ENCODE measurements at regions not wholly inside any gene's neighbourhood (a gene's known extent, or its start where the extent isn't known, plus 50 kb on each side); places are given as distances from the start of the nearest gene placed in this dataset.

DNA sequence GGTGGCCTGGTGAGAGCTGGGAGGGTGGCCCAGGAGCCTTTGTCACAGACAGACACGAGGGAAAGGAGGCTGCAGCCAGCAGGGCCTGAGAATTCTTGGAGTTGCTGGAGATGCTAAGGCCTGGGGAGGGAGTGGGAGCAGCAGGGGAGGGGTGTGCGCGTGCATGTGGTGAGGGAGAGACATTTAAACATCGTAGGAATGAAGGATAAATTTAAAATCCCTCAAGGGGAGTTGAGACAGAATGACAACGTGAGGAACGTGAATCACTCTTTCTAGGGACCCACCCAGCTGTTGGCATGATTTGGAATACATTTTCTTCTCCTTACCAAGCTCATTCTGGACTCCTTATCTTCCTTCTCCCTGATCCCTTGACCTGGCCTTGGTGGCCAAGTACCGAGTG lies 73.3 kb upstream of the CACNA1E start:
- Histone ChIP-seq H3K4me1 (ENCODE audit: control insufficient read depth, insufficient read depth, low read length) (no peaks in the 10 kb centered on the region), H3K4ac (ENCODE audit: low read depth, low read length) (no peak overlapping the region), H4K91ac (ENCODE audit: insufficient read depth, low read depth, low read length) (no peak overlapping the region), H3K9me3 (ENCODE audit: control insufficient read depth, insufficient read depth, low read length) (no peaks in the 10 kb centered on the region), H3K9ac (ENCODE audit: low read depth, low read length) (no peak overlapping the region), H4K8ac (ENCODE audit: low read depth in 2 of 2, low read length in 2 of 2) (no peak overlapping the region), H2AK9ac (replicated peaks; ENCODE audit: low read depth, low read length, poor library complexity) (no peak overlapping the region), H3K23ac (ENCODE audit: low read depth, low read length) (no peak overlapping the region), H4K5ac (ENCODE audit: low read depth, low read length) (no peak overlapping the region), H3K4me3 (ENCODE audit: insufficient read depth, low read depth, low read length) (no peak overlapping the region), H2BK5ac (ENCODE audit: low read depth, low read length, poor library complexity, severe bottlenecking) (no peak overlapping the region), H4K20me1 (ENCODE audit: insufficient read depth, low read length) (no peaks in the 10 kb centered on the region), H3K4me2 (ENCODE audit: low read depth, low read length) (no peak overlapping the region), H2BK20ac (ENCODE audit: low read depth, low read length) (no peak overlapping the region), H3K27ac (ENCODE audit: insufficient read depth, low read length) (no peak overlapping the region), H2AFZ (replicated peaks; ENCODE audit: low read length, poor library complexity) (no peak overlapping the region), H2AK5ac (ENCODE audit: low read depth, low read length) (no peak overlapping the region), H2BK120ac (ENCODE audit: low read depth, low read length) (no peak overlapping the region), H3K56ac (ENCODE audit: extremely low read depth, insufficient read depth, low read length) (no peak overlapping the region), H3K18ac (ENCODE audit: low read depth, low read length) (no peak overlapping the region), H3K14ac (replicated peaks; ENCODE audit: low read depth, low read length) (no peak overlapping the region), H2BK15ac (ENCODE audit: low read depth, low read length) (no peak overlapping the region), H3K9me1 (ENCODE audit: insufficient read depth, low read length) (no peaks in the 10 kb centered on the region), H3K79me1 (ENCODE audit: low read depth in 1 of 2, low read length in 2 of 2) (no peaks in the 10 kb centered on the region), H3K36me3 (ENCODE audit: control insufficient read depth, insufficient read depth, low read length) (no peaks in the 10 kb centered on the region), H3K27me3 (ENCODE audit: control insufficient read depth, insufficient read depth, low read length) (no peaks in the 10 kb centered on the region)
- ChIA-PET POLR2A (ENCODE audit: unreplicated experiment) (no interaction called here), CTCF (no interaction called here)
- WGBS, 2 experiments (ENCODE audit: extremely low coverage in 2 of 2, insufficient read length in 1 of 2), result 0% methylated on average over 1 of the region's 7 CpGs; no CpG with 5 or more reads in 1 of the 2 experiments
- TF ChIP-seq FOS (IDR thresholded peaks at IDR 0.05; ENCODE audit: low read depth, low read length), result no peak
- no peak for TF ChIP-seq RFX5 (IDR thresholded peaks at IDR 0.05; ENCODE audit: low read depth, low read length)
- TF ChIP-seq CHD1 (IDR thresholded peaks at IDR 0.05; ENCODE audit: low read depth, low read length), result no peak
- TF ChIP-seq RAD21 (IDR thresholded peaks at IDR 0.05; ENCODE audit: low read length), result no peak
- TF ChIP-seq, protein P1, sequence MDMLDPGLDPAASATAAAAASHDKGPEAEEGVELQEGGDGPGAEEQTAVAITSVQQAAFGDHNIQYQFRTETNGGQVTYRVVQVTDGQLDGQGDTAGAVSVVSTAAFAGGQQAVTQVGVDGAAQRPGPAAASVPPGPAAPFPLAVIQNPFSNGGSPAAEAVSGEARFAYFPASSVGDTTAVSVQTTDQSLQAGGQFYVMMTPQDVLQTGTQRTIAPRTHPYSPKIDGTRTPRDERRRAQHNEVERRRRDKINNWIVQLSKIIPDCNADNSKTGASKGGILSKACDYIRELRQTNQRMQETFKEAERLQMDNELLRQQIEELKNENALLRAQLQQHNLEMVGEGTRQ (IDR thresholded peaks at IDR 0.05; ENCODE audit: low read depth, low read length), result no peak
- TF ChIP-seq POLR2A (IDR thresholded peaks at IDR 0.05; ENCODE audit: low read depth, low read length), result no peak
- TF ChIP-seq, protein P2, sequence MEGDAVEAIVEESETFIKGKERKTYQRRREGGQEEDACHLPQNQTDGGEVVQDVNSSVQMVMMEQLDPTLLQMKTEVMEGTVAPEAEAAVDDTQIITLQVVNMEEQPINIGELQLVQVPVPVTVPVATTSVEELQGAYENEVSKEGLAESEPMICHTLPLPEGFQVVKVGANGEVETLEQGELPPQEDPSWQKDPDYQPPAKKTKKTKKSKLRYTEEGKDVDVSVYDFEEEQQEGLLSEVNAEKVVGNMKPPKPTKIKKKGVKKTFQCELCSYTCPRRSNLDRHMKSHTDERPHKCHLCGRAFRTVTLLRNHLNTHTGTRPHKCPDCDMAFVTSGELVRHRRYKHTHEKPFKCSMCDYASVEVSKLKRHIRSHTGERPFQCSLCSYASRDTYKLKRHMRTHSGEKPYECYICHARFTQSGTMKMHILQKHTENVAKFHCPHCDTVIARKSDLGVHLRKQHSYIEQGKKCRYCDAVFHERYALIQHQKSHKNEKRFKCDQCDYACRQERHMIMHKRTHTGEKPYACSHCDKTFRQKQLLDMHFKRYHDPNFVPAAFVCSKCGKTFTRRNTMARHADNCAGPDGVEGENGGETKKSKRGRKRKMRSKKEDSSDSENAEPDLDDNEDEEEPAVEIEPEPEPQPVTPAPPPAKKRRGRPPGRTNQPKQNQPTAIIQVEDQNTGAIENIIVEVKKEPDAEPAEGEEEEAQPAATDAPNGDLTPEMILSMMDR (conservative IDR thresholded peaks at IDR 0.05; ENCODE audit: low read depth, low read length), result no peak
- no peak for TF ChIP-seq MAFK (IDR thresholded peaks at IDR 0.05; ENCODE audit: low read depth, low read length)
- TF ChIP-seq, protein P3, sequence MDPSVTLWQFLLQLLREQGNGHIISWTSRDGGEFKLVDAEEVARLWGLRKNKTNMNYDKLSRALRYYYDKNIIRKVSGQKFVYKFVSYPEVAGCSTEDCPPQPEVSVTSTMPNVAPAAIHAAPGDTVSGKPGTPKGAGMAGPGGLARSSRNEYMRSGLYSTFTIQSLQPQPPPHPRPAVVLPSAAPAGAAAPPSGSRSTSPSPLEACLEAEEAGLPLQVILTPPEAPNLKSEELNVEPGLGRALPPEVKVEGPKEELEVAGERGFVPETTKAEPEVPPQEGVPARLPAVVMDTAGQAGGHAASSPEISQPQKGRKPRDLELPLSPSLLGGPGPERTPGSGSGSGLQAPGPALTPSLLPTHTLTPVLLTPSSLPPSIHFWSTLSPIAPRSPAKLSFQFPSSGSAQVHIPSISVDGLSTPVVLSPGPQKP (IDR thresholded peaks at IDR 0.05; ENCODE audit: borderline replicate concordance, low read depth, low read length), result no peak
- TF ChIP-seq CEBPB (IDR thresholded peaks at IDR 0.05; ENCODE audit: low read depth, low read length), result no peak
- no peak for TF ChIP-seq MXI1 (IDR thresholded peaks at IDR 0.05; ENCODE audit: borderline replicate concordance, low read depth, low read length)
- TF ChIP-seq RCOR1 (IDR thresholded peaks at IDR 0.05; ENCODE audit: insufficient replicate concordance, low read length), result no peak
- TF ChIP-seq BHLHE40 (IDR thresholded peaks at IDR 0.05; ENCODE audit: low read depth, low read length), result no peak
- TF ChIP-seq NFE2L2 (IDR thresholded peaks at IDR 0.05; ENCODE audit: low read depth, low read length), result no peak
- TF ChIP-seq SMC3 (IDR thresholded peaks at IDR 0.05; ENCODE audit: low read depth, low read length), result no peak
- no peak for TF ChIP-seq MAZ (IDR thresholded peaks at IDR 0.05; ENCODE audit: borderline replicate concordance, low read depth, low read length)
- BruUV-seq (replicated peaks), result no TSS peak
- no peak for DNase-seq
- dilution Hi-C loops (cut with HindIII; ENCODE audit: low sequenced_read_pairs, unreplicated experiment), result loop anchor here (25.0 kb wide), 1 partner anchor 198 kb away; no protein-coding TSS in a partner anchor
- intact Hi-C loops (cut with micrococcal nuclease), result no loop called here
- ATAC-seq (ENCODE audit: low read depth), result no peak
- in situ Hi-C loops (cut with MboI; ENCODE audit: low sequenced_read_pairs), result no loop called here

All from IMR-90 (cell line).